Esophagus muscularis mucosa (tissue), 3 donors: ENCODE measurements at regions not wholly inside any gene's neighbourhood (a gene's known extent, or its start where the extent isn't known, plus 50 kb on each side); places are given as distances from the start of the nearest gene placed in this dataset.

Experiments
- CTCF ChIP-seq, 3 experiments: fragments of 200-600 bp in 2 of 3; fragments of 450-650 bp in 1 of 3; sonication (generic) in 2 of 3; IDR thresholded peaks; one replicate each; pipeline ENCODE4 v1.5.1; 2017 to 2019; ENCODE audit warnings: antibody characterized with exemption in 3 of 3, mild to moderate bottlenecking in 2 of 3, moderate library complexity in 1 of 3
- POLR2A ChIP-seq: fragments of 450-650 bp; IDR thresholded peaks from one replicate; pipeline ENCODE4 v1.6.1; 2017; ENCODE audit warnings: antibody characterized with exemption, moderate library complexity, mild to moderate bottlenecking, low read depth

GRCh38 chr3:132088291-132088690 is 53.5 kb upstream of the CPNE4 start:
- TF ChIP-seq CTCF (IDR thresholded peaks at IDR 0.05) = no peak
- no peak for TF ChIP-seq POLR2A
